WTC11 (cell line): ENCODE measurements at regions not wholly inside any gene's neighbourhood (a gene's known extent, or its start where the extent isn't known, plus 50 kb on each side); places are given as distances from the start of the nearest gene placed in this dataset.

ENCODE experiments used
- ATAC-seq: fragments of 200-7000 bp; cut with Tn5 transposase; 2 replicates; pipeline ENCODE4 v1.10.0; 2021; ENCODE audit warnings: mild to moderate bottlenecking, moderate library complexity
- CTCF ChIA-PET: fragments of 300-600 bp; sonication (Branson Sonifier 250); formaldehyde crosslinking; loops from one replicate; lab custom pipeline; 2021; ENCODE audit warnings: antibody characterized with exemption; lab: Charles Lee
- POLR2A ChIA-PET: fragments of 350-600 bp; sonication (Branson Sonifier 250); formaldehyde crosslinking; loops from one replicate; lab custom pipeline; 2021; ENCODE audit warnings: antibody characterized with exemption; lab: Charles Lee
- DNase-seq: peaks from one replicate; pipeline ENCODE4 v3.0.0; 2021; ENCODE audit warnings: low spot score
- H3K27ac Mint-ChIP-seq: 2 replicates; pipeline ENCODE4 v1.8.0; 2021; ENCODE audit warnings: mixed read lengths
- H3K27me3 Mint-ChIP-seq: 2 replicates; pipeline ENCODE4 v1.8.0; 2021; ENCODE audit warnings: low read depth, mild to moderate bottlenecking, moderate library complexity, mixed read lengths
- H3K36me3 Mint-ChIP-seq: 2 replicates; pipeline ENCODE4 v1.8.0; 2021; ENCODE audit warnings: mixed read lengths
- H3K4me1 Mint-ChIP-seq: 2 replicates; pipeline ENCODE4 v1.8.0; 2022; ENCODE audit warnings: mixed read lengths
- H3K4me3 Mint-ChIP-seq: 2 replicates; pipeline ENCODE4 v1.8.0; 2021; ENCODE audit warnings: mild to moderate bottlenecking, moderate library complexity, mixed read lengths
- H3K9me3 Mint-ChIP-seq: 2 replicates; pipeline ENCODE4 v1.8.0; 2021; ENCODE audit warnings: mixed read lengths
- ARID4B ChIP-seq: sonication (generic); formaldehyde crosslinking; IDR thresholded peaks from 2 replicates; pipeline ENCODE4 v1.8.0; 2023; ENCODE audit warnings: missing genetic modification reagents, mild to moderate bottlenecking, borderline replicate concordance
- ATF1 ChIP-seq: sonication (generic); formaldehyde crosslinking; IDR thresholded peaks from 2 replicates; pipeline ENCODE4 v1.8.1; 2023; ENCODE audit warnings: mild to moderate bottlenecking, moderate library complexity, missing genetic modification reagents
- E2F4 ChIP-seq: sonication (generic); formaldehyde crosslinking; IDR thresholded peaks from 2 replicates; pipeline ENCODE4 v1.8.1; 2022; ENCODE audit warnings: low read depth, mild to moderate bottlenecking, moderate library complexity, missing genetic modification reagents, borderline replicate concordance
- FOXK1 ChIP-seq: sonication (generic); formaldehyde crosslinking; IDR thresholded peaks from 2 replicates; pipeline ENCODE4 v1.8.0; 2022; ENCODE audit warnings: mild to moderate bottlenecking, moderate library complexity, missing genetic modification reagents
- FOXP1 ChIP-seq: sonication (generic); formaldehyde crosslinking; IDR thresholded peaks from 2 replicates; pipeline ENCODE4 v1.8.0; 2022; ENCODE audit warnings: missing genetic modification reagents, mild to moderate bottlenecking, moderate library complexity, borderline replicate concordance
- GRHL2 ChIP-seq: fragments of 250-450 bp; sonication (Bioruptor Pico); IDR thresholded peaks from 2 replicates; pipeline ENCODE4 v1.8.0; 2022; ENCODE audit warnings: mild to moderate bottlenecking, moderate library complexity; ENCODE audit not compliant: insufficient replicate concordance, severe bottlenecking
- NFYB ChIP-seq: sonication (generic); formaldehyde crosslinking; conservative IDR thresholded peaks from 2 replicates; pipeline ENCODE4 v1.8.0; 2022; ENCODE audit warnings: low read depth, missing genetic modification reagents
- NR3C1 ChIP-seq: sonication (generic); formaldehyde crosslinking; conservative IDR thresholded peaks from 2 replicates; pipeline ENCODE4 v1.8.1; 2023; ENCODE audit warnings: low read depth, mild to moderate bottlenecking, missing genetic modification reagents
- OVOL2 ChIP-seq: fragments of 250-450 bp; sonication (Bioruptor Pico); IDR thresholded peaks from 2 replicates; pipeline ENCODE4 v1.9.0; 2021; ENCODE audit warnings: mild to moderate bottlenecking, borderline replicate concordance
- PRRX2 ChIP-seq: fragments of 250-450 bp; sonication (Bioruptor Pico); IDR thresholded peaks from 2 replicates; pipeline ENCODE4 v1.8.0; 2021; ENCODE audit warnings: mild to moderate bottlenecking
- STAT6 ChIP-seq: sonication (generic); formaldehyde crosslinking; conservative IDR thresholded peaks from 2 replicates; pipeline ENCODE4 v1.8.1; 2023; ENCODE audit warnings: mild to moderate bottlenecking, low read depth, missing genetic modification reagents, moderate library complexity
- ZNF121 ChIP-seq: sonication (generic); formaldehyde crosslinking; IDR thresholded peaks from 2 replicates; pipeline ENCODE4 v1.8.0; 2023; ENCODE audit warnings: missing genetic modification reagents
- ZNF263 ChIP-seq: sonication (generic); formaldehyde crosslinking; IDR thresholded peaks from 2 replicates; pipeline ENCODE4 v1.8.1; 2022; ENCODE audit warnings: low read depth, mild to moderate bottlenecking, moderate library complexity, missing genetic modification reagents

- Mint-ChIP-seq H3K4me3 (no peak overlapping the region), H3K36me3 (peaks cover 6% of the 10 kb centered on the region), H3K9me3 (peaks cover 12% of the 10 kb centered on the region), H3K4me1 (peaks cover 49% of the 10 kb centered on the region), H3K27me3 (no peaks in the 10 kb centered on the region), H3K27ac (no peak overlapping the region)
- POLR2A ChIA-PET = no interaction called here
- DNase-seq = no peak
- CTCF ChIA-PET = interaction anchor here (0.5 to 1.2 kb wide), 3 partner anchors 134 to 273 kb away, joined by 3 to 5 read pairs (median 3); no protein-coding TSS in a partner anchor
- TF ChIP-seq ZNF121 (CRISPR knock-in tag) (peak; percentile 62; the same call in 1 of the 2 replicates), ATF1 (no peak)
- ATAC-seq = no peak
Measured at GRCh38 chr6:106882601-106883518, 91.7 kb downstream of the CD24 start.

- Mint-ChIP-seq H3K9me3 (peaks cover 19% of the 10 kb centered on the region), H3K27me3 (no peaks in the 10 kb centered on the region), H3K4me3 (no peak overlapping the region), H3K27ac (no peak overlapping the region), H3K4me1 (peaks cover 44% of the 10 kb centered on the region), H3K36me3 (peaks cover 13% of the 10 kb centered on the region)
- no peak for DNase-seq
- ATAC-seq = no peak
- POLR2A ChIA-PET = no interaction called here
- TF ChIP-seq E2F4 = no peak
- no peak for TF ChIP-seq ATF1
- no peak for TF ChIP-seq NR3C1 (CRISPR knock-in tag)
- no peak for TF ChIP-seq ARID4B
- no peak for TF ChIP-seq ZNF263 (CRISPR knock-in tag)
- no peak for TF ChIP-seq FOXP1
- no peak for TF ChIP-seq PRRX2 (CRISPR knock-in tag)
- CTCF ChIA-PET = no interaction called here
Measured at GRCh38 chr6:106882138-106882537, 92.4 kb downstream of the CD24 start.

- POLR2A ChIA-PET = no interaction called here
- H3K4me1 Mint-ChIP-seq = peaks cover 32% of the 10 kb centered on the region
Measured at GRCh38 chr6:106880952-106881351, 93.6 kb downstream of the CD24 start.

More at GRCh38 chr6:106880952-106881351, 93.6 kb downstream of the CD24 start:
- H3K27ac Mint-ChIP-seq = no peak overlapping the region; the same call in 1 of the 2 replicates
- ATAC-seq (no peak), DNase-seq (no peak)
- H3K4me3 Mint-ChIP-seq = no peak overlapping the region
- H3K27me3 Mint-ChIP-seq = no peaks in the 10 kb centered on the region
- TF ChIP-seq STAT6 (CRISPR knock-in tag) (no peak), NFYB (CRISPR knock-in tag) (no peak), GRHL2 (CRISPR knock-in tag) (no peak), FOXK1 (no peak), ZNF263 (CRISPR knock-in tag) (no peak), OVOL2 (CRISPR knock-in tag) (no peak)
- CTCF ChIA-PET = no interaction called here
- peaks cover 21% of the 10 kb centered on the region for H3K36me3 Mint-ChIP-seq
- peaks cover 25% of the 10 kb centered on the region for H3K9me3 Mint-ChIP-seq
